ENCODE measurements at regions not wholly inside any gene's neighbourhood (a gene's known extent, or its start where the extent isn't known, plus 50 kb on each side); places are given as distances from the start of the nearest gene placed in this dataset.

DNA sequence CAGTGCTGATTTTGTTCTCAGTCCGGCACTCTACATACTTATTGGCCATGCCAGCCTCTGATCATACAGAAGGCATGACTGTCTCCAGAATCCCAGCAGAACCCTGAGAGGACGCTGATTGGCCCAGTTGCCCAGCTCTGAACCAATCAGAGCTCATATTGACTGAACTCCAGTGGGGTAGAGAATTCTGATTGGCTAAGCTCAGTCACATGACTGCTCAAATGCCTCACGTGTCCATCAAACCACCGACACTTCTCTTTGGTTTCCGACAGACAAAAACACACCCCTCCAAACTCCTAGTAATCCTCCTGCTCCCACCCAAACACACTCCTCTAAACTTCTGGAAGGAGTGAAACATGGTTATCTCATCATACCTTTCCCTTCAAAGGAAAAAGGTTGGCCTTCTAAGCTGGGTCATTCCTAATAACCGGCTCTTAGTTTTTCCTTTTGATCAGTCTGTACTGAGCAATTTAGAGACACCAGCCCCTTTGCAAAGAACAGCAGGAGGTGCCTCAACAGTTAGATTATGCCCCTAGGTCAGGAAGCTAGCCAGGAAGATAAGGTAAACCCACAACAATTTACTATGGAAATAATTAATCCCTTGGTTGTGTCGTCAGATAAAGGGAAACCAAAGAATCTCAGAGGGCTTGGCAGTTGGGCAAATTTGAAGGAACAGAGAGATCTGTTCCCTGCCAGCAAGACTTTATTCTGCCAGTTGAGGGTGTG, 187.8 kb downstream of the TLE3 start:
- peaks cover 25% of the 10 kb centered on the region for H3K27me3 ChIP-seq (ENCODE audit: control insufficient read depth, insufficient read depth, low read length)
- H3K36me3 ChIP-seq (ENCODE audit: insufficient read depth, low read length), result no peaks in the 10 kb centered on the region
- H3K4me1 ChIP-seq (ENCODE audit: control insufficient read depth, insufficient read depth, low read length), result no peaks in the 10 kb centered on the region
- H3K9ac ChIP-seq (ENCODE audit: low read depth, low read length), result no peak overlapping the region
- H3K9me3 ChIP-seq (replicated peaks; ENCODE audit: low read length), result no peaks in the 10 kb centered on the region
- H3K4me3 ChIP-seq (ENCODE audit: low read length), result no peak overlapping the region
- no peak overlapping the region for H3K4me2 ChIP-seq (ENCODE audit: low read length)

DNA sequence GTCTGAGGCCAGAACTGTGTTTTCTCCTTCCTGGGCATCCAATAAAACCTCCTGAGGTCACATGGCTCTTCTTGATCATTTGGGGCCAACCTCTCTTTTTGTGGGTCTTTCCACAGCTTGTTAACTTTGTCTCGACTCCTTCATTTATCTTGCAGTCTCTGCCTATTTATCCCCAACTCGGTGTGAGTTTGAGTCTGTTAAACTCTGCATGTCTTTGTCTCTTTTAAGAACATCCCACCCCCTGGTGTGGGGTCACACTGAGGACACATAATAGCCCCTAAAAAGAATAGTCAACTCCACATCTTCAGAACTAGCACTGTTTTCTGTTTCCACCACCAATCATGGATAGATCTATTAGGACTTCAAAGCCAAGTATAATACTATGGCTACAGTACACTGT, 187.2 kb downstream of the TLE3 start:
- H3K9me3 ChIP-seq (replicated peaks; ENCODE audit: low read length), result no peaks in the 10 kb centered on the region
- H3K4me1 ChIP-seq (ENCODE audit: control insufficient read depth, insufficient read depth, low read length), result no peaks in the 10 kb centered on the region
- H3K4me3 ChIP-seq (ENCODE audit: low read length), result no peak overlapping the region

DNA sequence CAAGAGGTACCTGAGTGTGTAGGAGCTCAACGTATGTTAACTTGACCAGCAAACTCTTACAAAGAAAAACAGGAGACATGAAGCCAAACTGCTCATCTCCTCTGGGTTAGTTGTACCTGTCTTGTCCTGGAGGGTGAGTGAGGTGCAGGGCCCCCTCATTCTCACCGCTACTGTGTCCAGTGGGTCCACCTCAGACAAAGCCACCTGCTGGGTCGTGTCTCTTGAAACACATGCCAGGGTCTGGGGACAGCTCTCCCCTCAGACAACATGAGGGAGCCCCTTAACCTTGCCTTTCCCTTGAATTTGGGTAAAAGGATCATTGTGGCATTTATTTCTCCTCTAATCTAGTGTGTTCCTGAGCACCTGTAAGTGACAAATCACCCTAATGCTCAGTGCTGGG, 185.6 kb downstream of the TLE3 start:
- Histone ChIP-seq H3K36me3 (ENCODE audit: insufficient read depth, low read length) (no peaks in the 10 kb centered on the region), H3K9ac (ENCODE audit: low read depth, low read length) (no peak overlapping the region), H3K4me3 (ENCODE audit: low read length) (no peak overlapping the region), H3K4me2 (ENCODE audit: low read length) (no peak overlapping the region), H3K9me3 (replicated peaks; ENCODE audit: low read length) (no peaks in the 10 kb centered on the region), H3K27me3 (ENCODE audit: control insufficient read depth, insufficient read depth, low read length) (peaks cover 26% of the 10 kb centered on the region), H3K4me1 (ENCODE audit: control insufficient read depth, insufficient read depth, low read length) (no peaks in the 10 kb centered on the region)

More for the DNA sequence above, 187.2 kb downstream of the TLE3 start:
- Histone ChIP-seq H3K9ac (ENCODE audit: low read depth, low read length) (no peak overlapping the region), H3K36me3 (ENCODE audit: insufficient read depth, low read length) (no peaks in the 10 kb centered on the region), H3K27me3 (ENCODE audit: control insufficient read depth, insufficient read depth, low read length) (peaks cover 25% of the 10 kb centered on the region), H3K4me2 (ENCODE audit: low read length) (no peak overlapping the region)

- Histone ChIP-seq H3K9ac (ENCODE audit: low read depth, low read length) (no peak overlapping the region), H3K4me3 (ENCODE audit: low read length) (no peak overlapping the region), H3K4me2 (ENCODE audit: low read length) (no peak overlapping the region), H3K27me3 (ENCODE audit: control insufficient read depth, insufficient read depth, low read length) (peaks cover 42% of the 10 kb centered on the region), H3K4me1 (ENCODE audit: control insufficient read depth, insufficient read depth, low read length) (no peaks in the 10 kb centered on the region), H3K9me3 (replicated peaks; ENCODE audit: low read length) (no peaks in the 10 kb centered on the region), H3K36me3 (ENCODE audit: insufficient read depth, low read length) (no peaks in the 10 kb centered on the region)
These were observed 183.7 kb downstream of the TLE3 start for GRCh38 chr15:69914040-69914439.

GRCh38 chr15:69914960-69915359, 182.8 kb downstream of the TLE3 start:
- no peaks in the 10 kb centered on the region for H3K36me3 ChIP-seq (ENCODE audit: insufficient read depth, low read length)
- H3K4me2 ChIP-seq (ENCODE audit: low read length), result no peak overlapping the region
- H3K9me3 ChIP-seq (replicated peaks; ENCODE audit: low read length), result no peaks in the 10 kb centered on the region
- H3K4me3 ChIP-seq (ENCODE audit: low read length), result no peak overlapping the region
- H3K9ac ChIP-seq (ENCODE audit: low read depth, low read length), result no peak overlapping the region
- H3K27me3 ChIP-seq (ENCODE audit: control insufficient read depth, insufficient read depth, low read length), result peaks cover 48% of the 10 kb centered on the region
- H3K4me1 ChIP-seq (ENCODE audit: control insufficient read depth, insufficient read depth, low read length), result no peaks in the 10 kb centered on the region

DNA sequence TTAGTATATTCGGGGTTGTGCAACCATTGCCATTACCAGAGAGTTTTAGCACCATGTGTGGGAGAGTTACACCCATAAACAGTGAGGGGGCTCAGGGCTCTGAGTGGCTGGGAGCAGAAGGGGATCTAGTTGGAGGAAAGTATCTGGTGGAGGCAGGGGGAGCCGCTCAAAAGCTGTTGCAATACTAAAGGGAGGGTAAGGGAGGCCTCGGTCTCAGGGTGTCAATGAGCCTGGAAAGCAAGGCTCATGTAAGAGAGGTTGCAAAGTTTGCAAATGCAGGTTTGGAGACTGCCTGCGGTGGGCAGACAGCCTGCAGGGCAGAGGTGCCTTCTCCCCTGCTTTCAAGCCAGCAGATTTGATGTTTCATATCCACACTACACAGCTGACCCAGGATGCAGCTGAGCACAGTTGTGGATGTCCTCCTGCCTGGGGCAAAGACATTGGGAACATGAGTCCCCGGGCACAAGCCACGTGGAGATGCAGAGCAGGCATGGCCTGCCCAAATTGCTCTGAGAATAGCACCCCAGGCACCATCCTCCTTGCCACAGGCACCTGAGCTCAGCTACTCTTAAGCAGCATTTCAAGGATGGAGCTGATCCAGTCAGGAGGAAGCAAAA, 181.4 kb downstream of the TLE3 start:
- H3K36me3 ChIP-seq (ENCODE audit: insufficient read depth, low read length), result no peaks in the 10 kb centered on the region
- no peaks in the 10 kb centered on the region for H3K4me1 ChIP-seq (ENCODE audit: control insufficient read depth, insufficient read depth, low read length)
- peaks cover 51% of the 10 kb centered on the region for H3K27me3 ChIP-seq (ENCODE audit: control insufficient read depth, insufficient read depth, low read length)
- no peak overlapping the region for H3K4me3 ChIP-seq (ENCODE audit: low read length)
- no peak overlapping the region for H3K4me2 ChIP-seq (ENCODE audit: low read length)
- H3K9me3 ChIP-seq (replicated peaks; ENCODE audit: low read length), result no peaks in the 10 kb centered on the region
- H3K9ac ChIP-seq (ENCODE audit: low read depth, low read length), result no peak overlapping the region

GRCh38 chr15:69917056-69917455, 180.7 kb downstream of the TLE3 start:
- Histone ChIP-seq H3K4me3 (ENCODE audit: low read length) (no peak overlapping the region), H3K4me2 (ENCODE audit: low read length) (no peak overlapping the region), H3K4me1 (ENCODE audit: control insufficient read depth, insufficient read depth, low read length) (no peaks in the 10 kb centered on the region), H3K36me3 (ENCODE audit: insufficient read depth, low read length) (no peaks in the 10 kb centered on the region), H3K9me3 (replicated peaks; ENCODE audit: low read length) (no peaks in the 10 kb centered on the region), H3K27me3 (ENCODE audit: control insufficient read depth, insufficient read depth, low read length) (peaks cover 51% of the 10 kb centered on the region), H3K9ac (ENCODE audit: low read depth, low read length) (no peak overlapping the region)

GRCh38 chr15:69919816-69920215, 177.9 kb downstream of the TLE3 start:
- H3K36me3 ChIP-seq (ENCODE audit: insufficient read depth, low read length), result no peaks in the 10 kb centered on the region
- no peak overlapping the region for H3K4me3 ChIP-seq (ENCODE audit: low read length)
- peaks cover 5% of the 10 kb centered on the region for H3K9me3 ChIP-seq (replicated peaks; ENCODE audit: low read length)
- H3K27me3 ChIP-seq (ENCODE audit: control insufficient read depth, insufficient read depth, low read length), result peaks cover 35% of the 10 kb centered on the region
- H3K4me2 ChIP-seq (ENCODE audit: low read length), result no peak overlapping the region
- no peaks in the 10 kb centered on the region for H3K4me1 ChIP-seq (ENCODE audit: control insufficient read depth, insufficient read depth, low read length)
- H3K9ac ChIP-seq (ENCODE audit: low read depth, low read length), result no peak overlapping the region

DNA sequence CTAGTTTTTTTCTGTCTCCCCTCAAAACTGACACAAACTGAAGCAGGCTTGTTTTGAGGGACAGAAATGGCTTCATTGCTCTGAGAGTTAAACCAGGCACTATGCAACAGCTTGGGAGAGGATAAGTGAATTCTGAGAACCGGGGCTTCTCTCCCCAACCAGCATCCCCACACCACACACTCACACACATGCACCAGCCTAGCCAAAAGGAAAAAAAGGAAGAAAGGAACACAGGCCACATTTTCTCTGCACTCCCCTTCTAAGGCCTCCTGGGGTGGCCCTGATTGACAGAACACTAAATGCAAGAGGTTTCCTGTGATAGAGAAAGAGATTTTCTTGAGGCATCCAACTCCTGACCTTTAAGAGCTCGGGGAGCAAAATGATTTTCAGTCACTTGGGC, 177.5 kb downstream of the TLE3 start:
- peaks cover 5% of the 10 kb centered on the region for H3K9me3 ChIP-seq (replicated peaks; ENCODE audit: low read length)
- H3K4me1 ChIP-seq (ENCODE audit: control insufficient read depth, insufficient read depth, low read length), result no peaks in the 10 kb centered on the region
- H3K4me2 ChIP-seq (ENCODE audit: low read length), result no peak overlapping the region
- no peak overlapping the region for H3K9ac ChIP-seq (ENCODE audit: low read depth, low read length)
- H3K36me3 ChIP-seq (ENCODE audit: insufficient read depth, low read length), result no peaks in the 10 kb centered on the region
- peaks cover 34% of the 10 kb centered on the region for H3K27me3 ChIP-seq (ENCODE audit: control insufficient read depth, insufficient read depth, low read length)
- H3K4me3 ChIP-seq (ENCODE audit: low read length), result no peak overlapping the region

DNA sequence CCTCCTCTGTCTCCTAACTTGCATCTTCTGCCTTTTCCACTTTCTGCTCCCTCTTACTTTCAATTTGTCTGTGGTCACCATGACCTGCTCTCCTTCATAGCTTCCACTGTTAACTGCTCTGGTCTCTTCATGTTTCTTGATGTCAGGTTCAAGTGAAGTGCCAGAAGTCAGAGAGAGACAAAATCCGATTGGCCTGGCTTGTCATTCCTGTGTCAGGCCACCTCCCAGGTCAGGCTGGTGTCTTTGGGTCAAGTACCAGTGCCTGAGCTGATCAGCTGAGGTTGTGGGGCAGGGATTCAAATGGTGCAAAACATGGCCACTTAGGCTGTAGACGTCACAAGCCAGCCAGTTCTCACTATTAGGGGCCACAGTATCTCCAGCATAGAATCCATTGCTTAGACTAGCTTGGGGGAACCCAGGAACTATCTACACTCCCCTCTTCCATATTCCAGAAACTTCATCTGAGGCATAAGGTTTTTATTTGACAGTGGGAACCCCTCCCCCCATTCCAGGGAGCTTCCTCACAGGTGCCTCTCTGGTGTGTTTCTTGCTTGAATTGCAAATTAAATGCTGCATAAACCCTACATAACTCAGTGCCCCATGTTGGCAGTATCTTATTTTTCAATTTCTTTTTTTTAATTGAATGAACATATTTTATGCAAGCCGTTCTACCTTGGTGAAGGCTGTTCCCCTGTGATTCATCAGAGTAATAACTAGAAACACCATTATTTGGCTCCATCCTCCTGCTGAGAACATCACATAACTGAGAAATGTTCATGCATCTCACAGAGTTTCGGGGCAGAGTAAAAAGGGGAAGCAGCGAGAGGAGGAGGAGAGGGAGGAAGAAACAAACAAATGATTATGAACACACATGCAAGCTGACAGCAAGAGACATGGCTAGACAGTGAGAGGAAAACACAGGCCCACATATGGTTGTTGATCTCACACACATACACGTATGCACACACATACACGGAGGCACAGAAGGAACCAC, 175.8 kb downstream of the TLE3 start:
- Histone ChIP-seq H3K27me3 (ENCODE audit: control insufficient read depth, insufficient read depth, low read length) (peaks cover 27% of the 10 kb centered on the region), H3K9ac (ENCODE audit: low read depth, low read length) (no peak overlapping the region), H3K36me3 (ENCODE audit: insufficient read depth, low read length) (no peaks in the 10 kb centered on the region), H3K4me2 (ENCODE audit: low read length) (no peak overlapping the region), H3K4me1 (ENCODE audit: control insufficient read depth, insufficient read depth, low read length) (no peaks in the 10 kb centered on the region), H3K4me3 (ENCODE audit: low read length) (no peak overlapping the region), H3K9me3 (replicated peaks; ENCODE audit: low read length) (peaks cover 5% of the 10 kb centered on the region)

DNA sequence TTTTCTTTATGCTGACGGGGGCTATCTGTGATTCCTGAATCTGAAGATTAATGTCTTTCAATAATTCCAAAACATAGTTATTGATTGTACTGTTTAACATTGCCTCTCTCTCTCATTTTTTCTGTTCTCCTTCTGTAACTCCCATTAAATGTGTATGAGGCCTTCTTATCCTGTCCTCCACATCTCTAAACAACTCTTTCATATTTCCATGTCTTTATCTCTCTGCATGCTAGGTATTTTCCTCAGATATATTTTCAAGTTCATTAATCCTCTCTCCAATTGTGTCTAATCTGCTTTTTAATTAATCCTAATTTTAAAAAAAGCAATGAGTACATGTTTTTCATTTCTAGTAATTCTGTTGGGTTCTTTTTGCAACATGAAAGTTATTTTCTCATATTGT, 173.2 kb downstream of the TLE3 start:
- no peak overlapping the region for H3K4me3 ChIP-seq (ENCODE audit: low read length)
- H3K9ac ChIP-seq (ENCODE audit: low read depth, low read length), result no peak overlapping the region
- no peaks in the 10 kb centered on the region for H3K36me3 ChIP-seq (ENCODE audit: insufficient read depth, low read length)
- no peak overlapping the region for H3K4me2 ChIP-seq (ENCODE audit: low read length)
- H3K27me3 ChIP-seq (ENCODE audit: control insufficient read depth, insufficient read depth, low read length), result peaks cover 4% of the 10 kb centered on the region
- peaks cover 5% of the 10 kb centered on the region for H3K9me3 ChIP-seq (replicated peaks; ENCODE audit: low read length)
- no peaks in the 10 kb centered on the region for H3K4me1 ChIP-seq (ENCODE audit: control insufficient read depth, insufficient read depth, low read length)
